SK-N-MC (cell line): ENCODE measurements at regions not wholly inside any gene's neighbourhood (a gene's known extent, or its start where the extent isn't known, plus 50 kb on each side); places are given as distances from the start of the nearest gene placed in this dataset.

Experiments used
- EZH2 ChIP-seq: fragments of 200-600 bp; sonication (generic); IDR thresholded peaks from one replicate; pipeline ENCODE4 v1.6.1; 2017; ENCODE audit warnings: antibody characterized with exemption
- POLR2AphosphoS5 ChIP-seq: IDR thresholded peaks from 2 replicates; pipeline ENCODE4 v1.6.1; 2012; ENCODE audit warnings: mild to moderate bottlenecking, low read depth, low read length, borderline replicate concordance

DNA sequence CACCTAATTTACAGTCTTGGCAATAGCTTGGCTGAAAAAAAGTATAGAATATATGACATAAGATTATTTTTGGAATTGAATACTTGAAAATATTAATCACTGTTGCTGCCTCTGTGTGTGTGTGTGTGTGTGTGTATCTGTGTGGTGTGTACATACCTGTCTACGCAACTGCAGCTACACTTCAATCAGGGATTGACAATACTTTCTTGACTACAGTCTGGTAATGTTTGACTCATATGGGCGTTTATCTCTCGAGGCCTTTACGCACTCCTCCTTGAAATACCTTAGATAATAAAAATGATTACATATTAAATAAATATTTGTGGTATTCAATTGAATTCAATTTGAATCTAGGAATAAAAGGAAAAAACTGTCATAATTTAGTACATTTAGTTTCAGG lies 565.2 kb downstream of the PCDH18 start:
- TF ChIP-seq EZH2 (no peak), POLR2AphosphoS5 (no peak)
